ENCODE measurements at regions not wholly inside any gene's neighbourhood (a gene's known extent, or its start where the extent isn't known, plus 50 kb on each side); places are given as distances from the start of the nearest gene placed in this dataset.

DNA sequence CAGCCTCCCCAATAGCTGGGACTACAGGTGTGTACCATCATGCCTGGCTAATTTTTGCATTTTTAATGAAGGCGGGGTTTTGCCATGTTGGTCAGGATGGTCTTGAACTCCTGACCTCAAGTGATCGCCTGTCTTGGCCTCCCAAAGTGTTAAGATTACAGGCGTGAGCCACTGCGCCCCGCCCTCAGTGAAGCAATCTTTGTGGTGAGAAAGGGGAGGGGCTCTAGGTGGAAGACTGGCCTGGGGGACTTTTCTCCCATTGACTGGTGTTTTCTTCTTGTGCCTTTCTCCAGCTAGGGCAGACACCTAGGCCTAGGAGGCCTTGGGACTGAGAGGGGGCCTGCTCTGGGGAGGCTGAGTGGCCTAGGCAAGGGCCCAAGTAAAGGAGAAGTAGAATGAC is 84.1 kb downstream of the DNAAF9 start:
- CTCF ChIA-PET: no interaction called here

More for the DNA sequence above, 84.1 kb downstream of the DNAAF9 start:
- H3K36me3 ChIP-seq (ENCODE audit: control insufficient read depth in 2 of 2, extremely low read depth in 1 of 2, insufficient read depth in 2 of 2, low read length in 2 of 2): peaks cover 7 to 20% of the 10 kb centered on the region in 2 experiments
- POLR2A ChIA-PET: interaction anchor here (0.6 kb wide), 1 partner anchor 298 kb away, joined by 4 read pairs; no protein-coding TSS in a partner anchor
- H4K20me1 ChIP-seq (replicated peaks; ENCODE audit: control insufficient read depth, extremely low read depth, insufficient read depth, low read length): no peaks in the 10 kb centered on the region
- no peak overlapping the region for H3K4me2 ChIP-seq (ENCODE audit: insufficient read depth, low read length)
- H3K9me1 ChIP-seq (replicated peaks; ENCODE audit: control insufficient read depth, extremely low read depth, insufficient read depth, low read length): no peaks in the 10 kb centered on the region
- intact Hi-C loops (cut with micrococcal nuclease): no loop called here
- H3K4me3 ChIP-seq (replicated peaks in 1 of 3; ENCODE audit: insufficient read depth in 1 of 3, low read depth in 1 of 3, low read length in 3 of 3): no peak overlapping the region
- no peaks in the 10 kb centered on the region for H3K4me1 ChIP-seq (ENCODE audit: control insufficient read depth, extremely low read depth, insufficient read depth, low read length)
- H3K27ac ChIP-seq (ENCODE audit: insufficient read depth, low read depth, low read length): no peak overlapping the region
- H3K9ac ChIP-seq (replicated peaks; ENCODE audit: extremely low read depth, insufficient read depth, low read length): no peak overlapping the region
- no peaks in the 10 kb centered on the region for H3K79me2 ChIP-seq (ENCODE audit: control insufficient read depth, insufficient read depth, low read length)
- TF ChIP-seq MYC (IDR thresholded peaks at IDR 0.05; ENCODE audit: low read depth, low read length) (no peak), FOS (IDR thresholded peaks at IDR 0.05; ENCODE audit: borderline replicate concordance, insufficient read depth, low read length) (no peak), GATA2 (IDR thresholded peaks at IDR 0.05; ENCODE audit: insufficient read depth, insufficient read length, low read depth, low read length) (no peak), JUN (IDR thresholded peaks at IDR 0.05; ENCODE audit: borderline replicate concordance, insufficient read depth, insufficient read length, low read depth) (no peak), POLR2A (IDR thresholded peaks at IDR 0.05; ENCODE audit: low read depth, low read length) (no peak), EZH2 (IDR thresholded peaks at IDR 0.05; ENCODE audit: borderline replicate concordance, low read depth, low read length, severe bottlenecking) (no peak), POLR2AphosphoS5 (IDR thresholded peaks at IDR 0.05; ENCODE audit: insufficient read depth, low read depth, low read length) (no peak)
- TF ChIP-seq, protein P1, sequence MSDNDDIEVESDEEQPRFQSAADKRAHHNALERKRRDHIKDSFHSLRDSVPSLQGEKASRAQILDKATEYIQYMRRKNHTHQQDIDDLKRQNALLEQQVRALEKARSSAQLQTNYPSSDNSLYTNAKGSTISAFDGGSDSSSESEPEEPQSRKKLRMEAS (IDR thresholded peaks at IDR 0.05; ENCODE audit: insufficient read depth, insufficient read length): no peak
- TF ChIP-seq, protein P2, sequence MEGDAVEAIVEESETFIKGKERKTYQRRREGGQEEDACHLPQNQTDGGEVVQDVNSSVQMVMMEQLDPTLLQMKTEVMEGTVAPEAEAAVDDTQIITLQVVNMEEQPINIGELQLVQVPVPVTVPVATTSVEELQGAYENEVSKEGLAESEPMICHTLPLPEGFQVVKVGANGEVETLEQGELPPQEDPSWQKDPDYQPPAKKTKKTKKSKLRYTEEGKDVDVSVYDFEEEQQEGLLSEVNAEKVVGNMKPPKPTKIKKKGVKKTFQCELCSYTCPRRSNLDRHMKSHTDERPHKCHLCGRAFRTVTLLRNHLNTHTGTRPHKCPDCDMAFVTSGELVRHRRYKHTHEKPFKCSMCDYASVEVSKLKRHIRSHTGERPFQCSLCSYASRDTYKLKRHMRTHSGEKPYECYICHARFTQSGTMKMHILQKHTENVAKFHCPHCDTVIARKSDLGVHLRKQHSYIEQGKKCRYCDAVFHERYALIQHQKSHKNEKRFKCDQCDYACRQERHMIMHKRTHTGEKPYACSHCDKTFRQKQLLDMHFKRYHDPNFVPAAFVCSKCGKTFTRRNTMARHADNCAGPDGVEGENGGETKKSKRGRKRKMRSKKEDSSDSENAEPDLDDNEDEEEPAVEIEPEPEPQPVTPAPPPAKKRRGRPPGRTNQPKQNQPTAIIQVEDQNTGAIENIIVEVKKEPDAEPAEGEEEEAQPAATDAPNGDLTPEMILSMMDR (IDR thresholded peaks at IDR 0.05; ENCODE audit: extremely low read depth in 1 of 2, insufficient read depth in 1 of 2, low read depth in 1 of 2, low read length in 2 of 2): no peak
- H3K9me3 ChIP-seq (replicated peaks; ENCODE audit: control insufficient read depth, insufficient read depth, low read length): no peaks in the 10 kb centered on the region
- no TSS peak for BruUV-seq (replicated peaks)
- H3K27me3 ChIP-seq (ENCODE audit: control insufficient read depth in 2 of 2, insufficient read depth in 2 of 2, low read length in 2 of 2): no peaks in the 10 kb centered on the region
- FAIRE-seq: no peak
- no peak overlapping the region for H2AFZ ChIP-seq (ENCODE audit: low read depth, low read length)
- DNase-seq (ENCODE audit: low read depth, low spot score): no peak
- dilution Hi-C loops (cut with MboI; ENCODE audit: extremely low pct_ligation_motif_present, low sequenced_read_pairs): no loop called here
